COR-L47 (cell line): ENCODE measurements at regions not wholly inside any gene's neighbourhood (a gene's known extent, or its start where the extent isn't known, plus 50 kb on each side); places are given as distances from the start of the nearest gene placed in this dataset.
"Not testable (repeated sequence)": the region's sequence is repeated elsewhere in the genome, so short reads cannot be mapped to it uniquely, and the experiment has no call there.

Experiments
- DNase-seq: peaks from one replicate; lab custom pipeline; 2025; lab: John Stamatoyannopoulos, UW

GRCh38 chr15:38128341-38128781 lies 124.3 kb upstream of the SPRED1 start:
- DNase-seq: no peak

GRCh38 chr15:38128921-38129320 lies 123.7 kb upstream of the SPRED1 start:
- DNase-seq: no peak

- DNase-seq: no peak
Observed at GRCh38 chr15:38129531-38130204, 123.0 kb upstream of the SPRED1 start.

GRCh38 chr15:38130205-38130567 lies 122.5 kb upstream of the SPRED1 start:
- no peak for DNase-seq

- no peak for DNase-seq
Observed at GRCh38 chr15:38130740-38131498, 121.7 kb upstream of the SPRED1 start.

GRCh38 chr15:38134252-38134651 lies 118.4 kb upstream of the SPRED1 start:
- no peak for DNase-seq

- not testable (repeated sequence) for DNase-seq
Observed at GRCh38 chr15:38142195-38142594, 110.4 kb upstream of the SPRED1 start.

GRCh38 chr15:38144921-38145320 lies 107.7 kb upstream of the SPRED1 start:
- DNase-seq: no peak

- no peak for DNase-seq
Observed at GRCh38 chr15:38145651-38146111, 107.0 kb upstream of the SPRED1 start.

GRCh38 chr15:38147246-38147645 lies 105.4 kb upstream of the SPRED1 start:
- no peak for DNase-seq

GRCh38 chr15:38148471-38148870 lies 104.2 kb upstream of the SPRED1 start:
- no peak for DNase-seq

- DNase-seq: no peak
Observed at GRCh38 chr15:38149315-38149714, 103.3 kb upstream of the SPRED1 start.

- no peak for DNase-seq
Observed at GRCh38 chr15:38150148-38150547, 102.5 kb upstream of the SPRED1 start.

- DNase-seq: no peak
Observed at GRCh38 chr15:38150794-38151193, 101.8 kb upstream of the SPRED1 start.

GRCh38 chr15:38153781-38154180 lies 98.9 kb upstream of the SPRED1 start:
- DNase-seq: no peak

GRCh38 chr15:38154255-38154654 lies 98.4 kb upstream of the SPRED1 start:
- no peak for DNase-seq

- no peak for DNase-seq
Observed at GRCh38 chr15:38154837-38155236, 97.8 kb upstream of the SPRED1 start.

GRCh38 chr15:38163658-38164057 lies 89.0 kb upstream of the SPRED1 start:
- DNase-seq: no peak

GRCh38 chr15:38164061-38164460 lies 88.6 kb upstream of the SPRED1 start:
- no peak for DNase-seq

GRCh38 chr15:38164507-38164906 lies 88.1 kb upstream of the SPRED1 start:
- no peak for DNase-seq

GRCh38 chr15:38168467-38169070 lies 84.1 kb upstream of the SPRED1 start:
- no peak for DNase-seq

- no peak for DNase-seq
Observed at GRCh38 chr15:38171973-38172372, 80.7 kb upstream of the SPRED1 start.

GRCh38 chr15:38174691-38175090 lies 77.9 kb upstream of the SPRED1 start:
- no peak for DNase-seq
